Nephron progenitor cell (in vitro differentiated cells): ENCODE measurements at regions not wholly inside any gene's neighbourhood (a gene's known extent, or its start where the extent isn't known, plus 50 kb on each side); places are given as distances from the start of the nearest gene placed in this dataset.
"Not testable (repeated sequence)": the region's sequence is repeated elsewhere in the genome, so short reads cannot be mapped to it uniquely, and the experiment has no call there.

Experiments
- DNase-seq: peaks from one replicate; pipeline ENCODE4 v3.0.0; 2021
- H3K27ac Mint-ChIP-seq: 2 replicates; pipeline ENCODE4 v1.8.0; 2021; ENCODE audit warnings: mild to moderate bottlenecking, moderate library complexity, mixed read lengths
- H3K27me3 Mint-ChIP-seq: 2 replicates; pipeline ENCODE4 v1.8.0; 2021; ENCODE audit warnings: mild to moderate bottlenecking, low read depth, mixed read lengths; ENCODE audit not compliant: poor library complexity
- H3K36me3 Mint-ChIP-seq: 2 replicates; pipeline ENCODE4 v1.8.0; 2021; ENCODE audit warnings: low read depth, mixed read lengths
- H3K4me1 Mint-ChIP-seq: 2 replicates; pipeline ENCODE4 v1.8.0; 2021; ENCODE audit warnings: mixed read lengths
- H3K4me3 Mint-ChIP-seq: 2 replicates; pipeline ENCODE4 v1.8.0; 2021; ENCODE audit warnings: mild to moderate bottlenecking, moderate library complexity, mixed read lengths
- H3K9me3 Mint-ChIP-seq: 2 replicates; pipeline ENCODE4 v1.8.0; 2021; ENCODE audit warnings: mild to moderate bottlenecking, moderate library complexity, mixed read lengths
- TF ChIP-seq, protein P1 (sequence below): fragments of 200-600 bp; sonication (generic); IDR thresholded peaks from 2 replicates; pipeline ENCODE4 v1.5.0; 2021; ENCODE audit warnings: antibody characterized with exemption

DNA sequence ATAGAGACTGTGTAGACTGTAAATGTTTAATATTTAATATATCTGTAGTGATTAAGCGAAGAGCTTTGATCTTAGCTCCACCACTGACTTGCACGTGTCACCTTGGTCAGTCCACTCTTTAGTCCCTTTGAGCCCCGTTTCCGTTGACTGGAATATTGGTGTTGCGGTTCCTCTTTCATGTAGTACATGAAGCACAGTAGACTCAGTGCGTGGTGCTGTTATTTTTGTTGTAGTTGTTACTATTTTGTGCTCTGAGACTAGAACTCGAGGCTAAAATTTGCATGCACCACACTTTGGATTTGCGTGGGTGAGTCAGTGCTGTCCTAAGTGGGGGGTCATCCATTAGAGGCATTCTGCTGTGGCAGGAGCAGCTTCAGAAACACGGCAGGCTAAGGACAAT, 291.4 kb downstream of the QKI start:
- Mint-ChIP-seq H3K27me3 (peaks cover 9% of the 10 kb centered on the region), H3K27ac (no peak overlapping the region), H3K4me3 (no peak overlapping the region), H3K36me3 (no peaks in the 10 kb centered on the region), H3K4me1 (peaks cover 30% of the 10 kb centered on the region), H3K9me3 (peaks cover 3% of the 10 kb centered on the region)
- DNase-seq, result no peak
- TF ChIP-seq, protein P1, sequence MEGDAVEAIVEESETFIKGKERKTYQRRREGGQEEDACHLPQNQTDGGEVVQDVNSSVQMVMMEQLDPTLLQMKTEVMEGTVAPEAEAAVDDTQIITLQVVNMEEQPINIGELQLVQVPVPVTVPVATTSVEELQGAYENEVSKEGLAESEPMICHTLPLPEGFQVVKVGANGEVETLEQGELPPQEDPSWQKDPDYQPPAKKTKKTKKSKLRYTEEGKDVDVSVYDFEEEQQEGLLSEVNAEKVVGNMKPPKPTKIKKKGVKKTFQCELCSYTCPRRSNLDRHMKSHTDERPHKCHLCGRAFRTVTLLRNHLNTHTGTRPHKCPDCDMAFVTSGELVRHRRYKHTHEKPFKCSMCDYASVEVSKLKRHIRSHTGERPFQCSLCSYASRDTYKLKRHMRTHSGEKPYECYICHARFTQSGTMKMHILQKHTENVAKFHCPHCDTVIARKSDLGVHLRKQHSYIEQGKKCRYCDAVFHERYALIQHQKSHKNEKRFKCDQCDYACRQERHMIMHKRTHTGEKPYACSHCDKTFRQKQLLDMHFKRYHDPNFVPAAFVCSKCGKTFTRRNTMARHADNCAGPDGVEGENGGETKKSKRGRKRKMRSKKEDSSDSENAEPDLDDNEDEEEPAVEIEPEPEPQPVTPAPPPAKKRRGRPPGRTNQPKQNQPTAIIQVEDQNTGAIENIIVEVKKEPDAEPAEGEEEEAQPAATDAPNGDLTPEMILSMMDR, result no peak

DNA sequence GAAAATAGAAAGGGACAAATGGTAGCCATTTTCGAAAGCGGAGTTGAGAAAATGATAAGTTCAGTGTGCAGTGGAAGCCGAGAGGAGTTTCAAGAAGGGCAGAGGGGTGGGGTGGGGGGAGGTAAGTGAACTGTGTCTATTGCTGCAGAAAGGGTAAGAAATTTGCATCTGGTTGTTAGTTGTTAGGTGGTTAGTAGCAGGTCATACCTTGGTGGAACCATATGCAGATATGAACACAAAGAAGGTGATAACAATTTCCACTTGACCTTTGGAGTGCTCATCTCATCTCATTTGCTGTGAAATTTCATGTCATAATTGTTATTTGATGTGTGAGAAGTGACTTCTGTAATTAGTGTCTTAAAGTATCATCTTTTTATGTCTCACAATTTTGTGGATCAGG, 288.2 kb downstream of the QKI start:
- Mint-ChIP-seq H3K27me3 (peaks cover 11% of the 10 kb centered on the region), H3K9me3 (peaks cover 3% of the 10 kb centered on the region), H3K27ac (no peak overlapping the region), H3K36me3 (no peaks in the 10 kb centered on the region), H3K4me3 (no peak overlapping the region), H3K4me1 (peaks cover 31% of the 10 kb centered on the region)
- no peak for DNase-seq
- TF ChIP-seq, protein P1, result no peak

DNA sequence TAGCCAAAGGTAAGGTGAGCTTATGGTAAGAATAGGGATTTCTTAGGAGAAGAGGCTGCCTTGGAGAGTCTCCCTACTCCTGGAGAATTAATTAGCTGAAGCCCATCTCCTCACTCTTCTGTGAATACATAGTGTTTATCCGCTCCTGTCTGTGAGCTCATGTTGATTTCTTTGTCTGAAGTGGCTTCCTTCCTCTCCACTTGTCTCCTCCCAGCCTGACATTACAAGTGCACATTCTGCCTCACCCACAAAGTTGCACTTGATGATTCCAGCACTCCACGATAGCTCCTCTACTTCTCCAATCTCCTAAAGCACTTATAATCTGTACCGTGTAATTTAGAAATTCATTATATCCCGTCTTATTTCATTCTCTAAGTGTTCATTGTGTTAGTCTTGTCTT, 287.2 kb downstream of the QKI start:
- Mint-ChIP-seq H3K27me3 (peaks cover 11% of the 10 kb centered on the region), H3K27ac (peak overlapping the region; percentile 6), H3K9me3 (peaks cover 3% of the 10 kb centered on the region), H3K36me3 (no peaks in the 10 kb centered on the region), H3K4me1 (peaks cover 25% of the 10 kb centered on the region), H3K4me3 (no peak overlapping the region)
- no peak for DNase-seq
- TF ChIP-seq, protein P1, result no peak

DNA sequence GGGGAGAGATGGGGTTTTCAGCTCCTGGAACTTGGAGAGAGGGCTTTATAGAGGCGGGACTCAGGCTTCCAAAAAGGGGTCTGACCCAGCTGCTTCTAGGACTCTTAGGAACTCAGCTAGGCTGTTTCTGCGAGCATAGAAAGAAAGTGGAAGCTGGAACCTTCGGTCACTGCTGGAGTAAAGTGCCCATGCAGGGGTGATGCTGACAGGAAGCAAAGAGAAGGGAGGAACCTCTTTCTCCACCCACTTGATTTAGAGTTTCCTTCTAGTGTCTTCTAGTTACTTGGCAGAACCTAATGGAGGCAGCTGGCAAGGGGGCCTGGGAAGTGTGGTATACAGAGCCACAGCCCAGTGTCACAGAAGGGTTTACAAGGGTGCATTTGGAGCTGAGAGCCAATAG, 283.6 kb downstream of the QKI start:
- no peak for DNase-seq
- H3K36me3 Mint-ChIP-seq, result no peaks in the 10 kb centered on the region
- H3K27ac Mint-ChIP-seq, result no peak overlapping the region
- H3K4me1 Mint-ChIP-seq, result peaks cover 25% of the 10 kb centered on the region
- H3K9me3 Mint-ChIP-seq, result no peaks in the 10 kb centered on the region
- TF ChIP-seq, protein P1, result no peak
- no peak overlapping the region for H3K4me3 Mint-ChIP-seq
- peaks cover 14% of the 10 kb centered on the region for H3K27me3 Mint-ChIP-seq

DNA sequence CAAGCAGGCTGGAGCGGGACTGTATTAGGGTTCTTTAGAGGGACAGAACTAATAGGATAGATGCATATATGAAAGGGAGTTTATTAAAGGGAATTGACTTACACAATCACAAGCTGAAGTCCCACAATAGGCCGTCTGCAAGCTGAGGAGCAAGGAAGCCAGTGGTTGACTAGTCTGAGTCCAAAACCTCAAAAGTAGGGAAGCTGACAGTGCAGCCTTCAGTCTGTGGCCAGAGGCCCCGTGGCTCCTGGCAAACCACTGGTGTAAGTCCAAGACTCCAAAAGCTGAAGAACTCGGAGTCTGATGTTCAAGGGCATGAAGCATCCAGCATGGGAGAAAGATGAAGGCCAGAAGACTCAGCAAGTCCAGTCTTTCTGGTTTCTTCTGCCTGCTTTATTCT, 281.8 kb downstream of the QKI start:
- not testable (repeated sequence) for DNase-seq, H3K36me3 Mint-ChIP-seq, H3K27ac Mint-ChIP-seq, H3K9me3 Mint-ChIP-seq, H3K4me3 Mint-ChIP-seq
- Mint-ChIP-seq H3K27me3 (peaks cover 14% of the 10 kb centered on the region), H3K4me1 (peaks cover 19% of the 10 kb centered on the region)

DNA sequence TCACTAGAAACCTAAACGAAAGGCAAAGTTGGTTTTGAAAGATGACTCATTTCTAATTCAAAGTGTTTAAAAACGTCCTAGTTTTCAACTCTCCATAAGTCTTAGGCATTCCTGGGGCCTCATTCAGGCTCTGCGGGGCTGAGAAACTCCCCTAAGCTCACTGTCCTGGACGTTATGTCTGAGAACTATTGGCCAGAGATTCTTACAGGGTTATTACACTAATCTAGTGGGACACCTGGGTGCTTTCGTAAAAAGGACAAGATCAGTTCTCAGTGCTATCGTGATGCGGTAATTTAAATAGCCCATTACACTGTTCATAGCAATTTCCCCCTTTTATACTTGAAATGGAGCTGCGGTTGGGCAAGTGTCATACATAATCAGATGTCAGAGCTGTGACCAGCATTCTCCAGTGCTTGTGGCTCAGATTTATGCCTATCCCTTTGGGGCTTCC, 280.9 kb downstream of the QKI start:
- Mint-ChIP-seq H3K4me1 (peaks cover 10% of the 10 kb centered on the region), H3K27me3 (peaks cover 14% of the 10 kb centered on the region), H3K36me3 (no peaks in the 10 kb centered on the region), H3K27ac (no peak overlapping the region), H3K4me3 (no peak overlapping the region), H3K9me3 (no peaks in the 10 kb centered on the region)
- TF ChIP-seq, protein P1, result no peak
- no peak for DNase-seq
